ENCODE measurements at regions not wholly inside any gene's neighbourhood (a gene's known extent, or its start where the extent isn't known, plus 50 kb on each side); places are given as distances from the start of the nearest gene placed in this dataset.

DNA sequence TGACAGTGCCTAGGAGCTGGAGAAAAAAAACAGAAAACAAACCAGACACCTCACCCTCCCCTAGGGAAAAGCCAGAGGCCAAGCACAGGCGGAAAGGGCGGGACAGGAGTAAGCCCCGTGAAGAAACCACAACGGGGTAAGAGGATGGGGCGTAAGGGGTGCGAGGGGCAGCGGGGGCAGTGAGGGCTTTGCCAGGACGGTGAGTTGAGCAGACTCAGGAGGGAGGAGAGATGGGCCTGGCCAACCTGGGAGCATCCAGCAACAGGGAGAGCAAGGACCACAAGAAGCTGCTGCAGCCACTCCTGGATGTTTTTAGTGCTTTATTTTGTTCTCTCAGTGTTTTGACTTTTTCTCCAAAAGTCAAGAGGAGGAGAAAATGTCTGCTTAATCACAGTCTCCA, 114.1 kb upstream of the SOX1 start:
- intact Hi-C loops (cut with micrococcal nuclease; ENCODE audit: unreplicated experiment) (no loop called here), in situ Hi-C loops (cut with HindIII; ENCODE audit: low pct_unique_long_range_greater_than_20kb, low sequenced_read_pairs) (no loop called here)
- TF ChIP-seq TCF7L2 (IDR thresholded peaks at IDR 0.05; ENCODE audit: low read depth, low read length) (no peak), SIN3A (IDR thresholded peaks at IDR 0.05; ENCODE audit: borderline replicate concordance, insufficient read depth, low read depth, low read length) (no peak), POLR2AphosphoS5 (IDR thresholded peaks at IDR 0.05; ENCODE audit: low read depth, low read length) (no peak), CTCF (IDR thresholded peaks at IDR 0.05) (no peak)
- TF ChIP-seq, protein P1, sequence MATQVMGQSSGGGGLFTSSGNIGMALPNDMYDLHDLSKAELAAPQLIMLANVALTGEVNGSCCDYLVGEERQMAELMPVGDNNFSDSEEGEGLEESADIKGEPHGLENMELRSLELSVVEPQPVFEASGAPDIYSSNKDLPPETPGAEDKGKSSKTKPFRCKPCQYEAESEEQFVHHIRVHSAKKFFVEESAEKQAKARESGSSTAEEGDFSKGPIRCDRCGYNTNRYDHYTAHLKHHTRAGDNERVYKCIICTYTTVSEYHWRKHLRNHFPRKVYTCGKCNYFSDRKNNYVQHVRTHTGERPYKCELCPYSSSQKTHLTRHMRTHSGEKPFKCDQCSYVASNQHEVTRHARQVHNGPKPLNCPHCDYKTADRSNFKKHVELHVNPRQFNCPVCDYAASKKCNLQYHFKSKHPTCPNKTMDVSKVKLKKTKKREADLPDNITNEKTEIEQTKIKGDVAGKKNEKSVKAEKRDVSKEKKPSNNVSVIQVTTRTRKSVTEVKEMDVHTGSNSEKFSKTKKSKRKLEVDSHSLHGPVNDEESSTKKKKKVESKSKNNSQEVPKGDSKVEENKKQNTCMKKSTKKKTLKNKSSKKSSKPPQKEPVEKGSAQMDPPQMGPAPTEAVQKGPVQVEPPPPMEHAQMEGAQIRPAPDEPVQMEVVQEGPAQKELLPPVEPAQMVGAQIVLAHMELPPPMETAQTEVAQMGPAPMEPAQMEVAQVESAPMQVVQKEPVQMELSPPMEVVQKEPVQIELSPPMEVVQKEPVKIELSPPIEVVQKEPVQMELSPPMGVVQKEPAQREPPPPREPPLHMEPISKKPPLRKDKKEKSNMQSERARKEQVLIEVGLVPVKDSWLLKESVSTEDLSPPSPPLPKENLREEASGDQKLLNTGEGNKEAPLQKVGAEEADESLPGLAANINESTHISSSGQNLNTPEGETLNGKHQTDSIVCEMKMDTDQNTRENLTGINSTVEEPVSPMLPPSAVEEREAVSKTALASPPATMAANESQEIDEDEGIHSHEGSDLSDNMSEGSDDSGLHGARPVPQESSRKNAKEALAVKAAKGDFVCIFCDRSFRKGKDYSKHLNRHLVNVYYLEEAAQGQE (IDR thresholded peaks at IDR 0.05; ENCODE audit: insufficient read depth in 1 of 2, low read depth in 2 of 2, low read length in 1 of 2) = no peak
- Histone ChIP-seq H3K4me1 (ENCODE audit: control insufficient read depth, insufficient read depth, low read length) (no peaks in the 10 kb centered on the region), H3K4me3 (ENCODE audit: low read depth in 2 of 2, low read length in 2 of 2) (no peak overlapping the region), H3K27ac (ENCODE audit: low read length) (no peak overlapping the region), H3K36me3 (ENCODE audit: control insufficient read depth, insufficient read depth, low read length) (no peaks in the 10 kb centered on the region), H3K9me3 (ENCODE audit: control insufficient read depth, insufficient read depth, low read depth, low read length) (no peaks in the 10 kb centered on the region), H3K27me3 (ENCODE audit: control insufficient read depth, insufficient read depth, low read length) (no peaks in the 10 kb centered on the region)
- DNase-seq (ENCODE audit: low read depth, low spot score) = no peak
- ATAC-seq = no peak
- ChIA-PET CTCF (no interaction called here), POLR2A (no interaction called here)
- no TSS peak for BruUV-seq (replicated peaks)

DNA sequence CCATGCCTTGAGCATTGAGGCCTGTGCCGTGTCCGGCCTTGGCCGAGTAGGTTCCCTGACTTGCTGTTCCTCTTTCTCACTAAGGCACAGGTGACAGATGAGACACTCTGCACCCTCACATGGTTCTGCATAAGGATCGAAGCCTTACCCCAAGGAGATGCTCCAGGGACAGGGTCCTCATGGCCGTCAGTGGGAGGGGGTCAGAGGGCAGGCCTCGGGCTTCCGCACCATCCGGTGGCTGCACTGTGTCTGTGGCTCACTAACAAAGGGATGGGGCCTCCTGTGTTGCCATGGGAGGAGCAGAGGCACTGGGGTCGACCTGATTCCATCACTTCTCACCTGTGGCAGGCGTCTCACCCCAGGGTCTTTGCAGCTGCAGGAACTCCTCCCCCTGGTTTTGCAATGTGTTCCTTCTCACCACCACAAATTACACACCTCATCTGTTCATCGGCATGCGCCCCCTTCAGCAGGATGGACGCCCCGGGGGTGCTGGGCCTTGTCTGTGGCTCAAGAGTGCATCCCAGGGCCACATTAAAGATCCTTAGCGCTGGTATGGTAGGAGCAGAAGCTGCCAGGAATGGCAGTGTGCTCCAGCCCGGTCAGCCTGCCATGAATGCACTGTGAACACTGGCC, 113.3 kb upstream of the SOX1 start:
- intact Hi-C loops (cut with micrococcal nuclease; ENCODE audit: unreplicated experiment) = no loop called here
- TF ChIP-seq, protein P1 (IDR thresholded peaks at IDR 0.05; ENCODE audit: insufficient read depth in 1 of 2, low read depth in 2 of 2, low read length in 1 of 2) = no peak
- CTCF ChIA-PET = no interaction called here
- POLR2A ChIA-PET = no interaction called here
- no peak overlapping the region for H3K4me3 ChIP-seq (ENCODE audit: low read depth in 2 of 2, low read length in 2 of 2)
- no TSS peak for BruUV-seq (replicated peaks)
- in situ Hi-C loops (cut with HindIII; ENCODE audit: low pct_unique_long_range_greater_than_20kb, low sequenced_read_pairs) = no loop called here
- H3K9me3 ChIP-seq (ENCODE audit: control insufficient read depth, insufficient read depth, low read depth, low read length) = no peaks in the 10 kb centered on the region
- no peak for ATAC-seq
- no peak overlapping the region for H3K27ac ChIP-seq (ENCODE audit: low read length)
- DNase-seq (ENCODE audit: low read depth, low spot score) = no peak
- no peaks in the 10 kb centered on the region for H3K4me1 ChIP-seq (ENCODE audit: control insufficient read depth, insufficient read depth, low read length)
- H3K36me3 ChIP-seq (ENCODE audit: control insufficient read depth, insufficient read depth, low read length) = no peaks in the 10 kb centered on the region
- H3K27me3 ChIP-seq (ENCODE audit: control insufficient read depth, insufficient read depth, low read length) = no peaks in the 10 kb centered on the region
